Esophagus squamous epithelium (tissue), 4 donors: ENCODE measurements at regions not wholly inside any gene's neighbourhood (a gene's known extent, or its start where the extent isn't known, plus 50 kb on each side); places are given as distances from the start of the nearest gene placed in this dataset.

Experiments used
- POLR2A ChIP-seq, 4 donors: fragments of 450-650 bp; IDR thresholded peaks; one replicate each; pipeline ENCODE4 v1.6.1; 2017; ENCODE audit warnings: antibody characterized with exemption in 4 of 4, mild to moderate bottlenecking in 4 of 4, moderate library complexity in 3 of 4
- TF ChIP-seq, protein P1 (sequence below), 6 experiments: fragments of 450-650 bp in 4 of 6; fragments of 200-600 bp in 2 of 6; sonication (generic) in 2 of 6; IDR thresholded peaks; one replicate each; pipeline ENCODE4 v1.5.1; 2016 to 2019; ENCODE audit warnings: antibody characterized with exemption in 6 of 6, mild to moderate bottlenecking in 4 of 6, moderate library complexity in 4 of 6

- TF ChIP-seq, protein P1, sequence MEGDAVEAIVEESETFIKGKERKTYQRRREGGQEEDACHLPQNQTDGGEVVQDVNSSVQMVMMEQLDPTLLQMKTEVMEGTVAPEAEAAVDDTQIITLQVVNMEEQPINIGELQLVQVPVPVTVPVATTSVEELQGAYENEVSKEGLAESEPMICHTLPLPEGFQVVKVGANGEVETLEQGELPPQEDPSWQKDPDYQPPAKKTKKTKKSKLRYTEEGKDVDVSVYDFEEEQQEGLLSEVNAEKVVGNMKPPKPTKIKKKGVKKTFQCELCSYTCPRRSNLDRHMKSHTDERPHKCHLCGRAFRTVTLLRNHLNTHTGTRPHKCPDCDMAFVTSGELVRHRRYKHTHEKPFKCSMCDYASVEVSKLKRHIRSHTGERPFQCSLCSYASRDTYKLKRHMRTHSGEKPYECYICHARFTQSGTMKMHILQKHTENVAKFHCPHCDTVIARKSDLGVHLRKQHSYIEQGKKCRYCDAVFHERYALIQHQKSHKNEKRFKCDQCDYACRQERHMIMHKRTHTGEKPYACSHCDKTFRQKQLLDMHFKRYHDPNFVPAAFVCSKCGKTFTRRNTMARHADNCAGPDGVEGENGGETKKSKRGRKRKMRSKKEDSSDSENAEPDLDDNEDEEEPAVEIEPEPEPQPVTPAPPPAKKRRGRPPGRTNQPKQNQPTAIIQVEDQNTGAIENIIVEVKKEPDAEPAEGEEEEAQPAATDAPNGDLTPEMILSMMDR (IDR thresholded peaks at IDR 0.05): no peak
- no peak for TF ChIP-seq POLR2A (IDR thresholded peaks at IDR 0.05)
Observed at GRCh38 chrX:68978655-68979054, 149.8 kb downstream of the EFNB1 start.
